Sciatic nerve (tissue), 2 donors: ENCODE measurements at regions not wholly inside any gene's neighbourhood (a gene's known extent, or its start where the extent isn't known, plus 50 kb on each side); places are given as distances from the start of the nearest gene placed in this dataset.
"Not testable (repeated sequence)": the region's sequence is repeated elsewhere in the genome, so short reads cannot be mapped to it uniquely, and the experiment has no call there.

Experiments
- ATAC-seq: fragments of 200-7000 bp; cut with Tn5 transposase; one replicate; pipeline ENCODE4 v1.9.1; 2020; ENCODE audit warnings: mild to moderate bottlenecking, moderate library complexity
- DNase-seq: peaks from one replicate; pipeline ENCODE4 v3.0.0-alpha.2; 2020; ENCODE audit warnings: low spot score
- intact Hi-C: fragments of 100-400 bp; cut with DNase I; formaldehyde crosslinking; loops from one replicate; pipeline ENCODE4 v1.14.2; 2022
- donor health status: DM: no; HTN: no; CAD: no.
- donor health status: DM: no; HTN: no; CAD: no.

GRCh38 chr16:34078691-34079090, 619.3 kb downstream of the TP53TG3F start:
- ATAC-seq (no peak), DNase-seq (no peak)
- intact Hi-C loops = no loop called here

DNA sequence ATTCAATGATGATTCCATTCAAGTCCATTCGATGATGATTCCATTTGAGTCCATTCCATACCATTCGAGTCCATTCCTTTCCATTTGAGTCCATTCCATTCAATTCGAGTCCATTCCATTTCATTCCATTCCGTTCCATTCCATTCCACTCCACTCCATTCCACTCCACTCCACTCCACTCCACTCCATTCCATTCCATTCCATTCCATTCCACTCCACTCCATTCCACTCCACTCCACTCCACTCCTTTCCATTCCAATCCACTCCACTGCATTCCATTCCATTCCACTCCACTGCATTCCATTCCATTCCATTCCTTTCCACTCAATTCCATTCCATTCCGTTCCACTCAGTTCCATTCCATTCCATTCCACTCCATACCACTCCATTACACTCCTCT, 625.6 kb downstream of the TP53TG3F start:
- intact Hi-C loops, DNase-seq, ATAC-seq: not testable (repeated sequence)

GRCh38 chr16:34095006-34095405, 635.6 kb downstream of the TP53TG3F start:
- intact Hi-C loops, ATAC-seq: not testable (repeated sequence)

GRCh38 chr16:34096911-34097310, 637.5 kb downstream of the TP53TG3F start:
- ATAC-seq = peak; percentile 39

More at GRCh38 chr16:34095006-34095405, 635.6 kb downstream of the TP53TG3F start:
- not testable (repeated sequence) for DNase-seq

GRCh38 chr16:34097326-34097725, 637.9 kb downstream of the TP53TG3F start:
- DNase-seq, intact Hi-C loops, ATAC-seq: not testable (repeated sequence)

More at GRCh38 chr16:34096911-34097310, 637.5 kb downstream of the TP53TG3F start:
- intact Hi-C loops, DNase-seq: not testable (repeated sequence)

- intact Hi-C loops, ATAC-seq, DNase-seq: not testable (repeated sequence)
These were observed 638.6 kb downstream of the TP53TG3F start for GRCh38 chr16:34098033-34098432.

- intact Hi-C loops, DNase-seq, ATAC-seq: not testable (repeated sequence)
These were observed 639.6 kb downstream of the TP53TG3F start for GRCh38 chr16:34099028-34099427.
